ACC112 (cell line): ENCODE measurements at regions not wholly inside any gene's neighbourhood (a gene's known extent, or its start where the extent isn't known, plus 50 kb on each side); places are given as distances from the start of the nearest gene placed in this dataset.

Experiments used
- H2AFZ ChIP-seq: fragments of 200-600 bp; sonication (generic); one replicate; pipeline ENCODE4 v1.6.0; 2017; ENCODE audit warnings: antibody characterized with exemption, low read length; ENCODE audit not compliant: unreplicated experiment
- H3K27ac ChIP-seq: fragments of 200-600 bp; sonication (generic); 2 replicates; pipeline ENCODE4 v1.5.1; 2014; ENCODE audit warnings: low read depth, mild to moderate bottlenecking, antibody characterized with exemption, low read length, moderate library complexity
- H3K27me3 ChIP-seq: fragments of 200-600 bp; sonication (generic); 2 replicates; pipeline ENCODE4 v1.6.1; 2014; ENCODE audit warnings: mild to moderate bottlenecking, antibody characterized with exemption, low read length, moderate library complexity, mixed read lengths; ENCODE audit not compliant: insufficient read depth
- H3K36me3 ChIP-seq: fragments of 200-600 bp; sonication (generic); 2 replicates; pipeline ENCODE4 v1.6.1; 2016; ENCODE audit warnings: mild to moderate bottlenecking, antibody characterized with exemption, low read length, moderate library complexity, mixed read lengths; ENCODE audit not compliant: insufficient read depth
- H3K4me1 ChIP-seq: fragments of 200-600 bp; sonication (generic); one replicate; pipeline ENCODE4 v1.6.1; 2016; ENCODE audit warnings: low read length, mixed read lengths; ENCODE audit not compliant: insufficient read depth, unreplicated experiment, control insufficient read depth
- H3K4me3 ChIP-seq: fragments of 200-600 bp; sonication (generic); 2 replicates; pipeline ENCODE4 v1.5.1; 2014; ENCODE audit warnings: mild to moderate bottlenecking, low read depth, low read length
- H3K79me2 ChIP-seq: fragments of 200-600 bp; sonication (generic); one replicate; pipeline ENCODE4 v1.6.0; 2016; ENCODE audit warnings: low read length; ENCODE audit not compliant: control insufficient read depth, unreplicated experiment, insufficient read depth

DNA sequence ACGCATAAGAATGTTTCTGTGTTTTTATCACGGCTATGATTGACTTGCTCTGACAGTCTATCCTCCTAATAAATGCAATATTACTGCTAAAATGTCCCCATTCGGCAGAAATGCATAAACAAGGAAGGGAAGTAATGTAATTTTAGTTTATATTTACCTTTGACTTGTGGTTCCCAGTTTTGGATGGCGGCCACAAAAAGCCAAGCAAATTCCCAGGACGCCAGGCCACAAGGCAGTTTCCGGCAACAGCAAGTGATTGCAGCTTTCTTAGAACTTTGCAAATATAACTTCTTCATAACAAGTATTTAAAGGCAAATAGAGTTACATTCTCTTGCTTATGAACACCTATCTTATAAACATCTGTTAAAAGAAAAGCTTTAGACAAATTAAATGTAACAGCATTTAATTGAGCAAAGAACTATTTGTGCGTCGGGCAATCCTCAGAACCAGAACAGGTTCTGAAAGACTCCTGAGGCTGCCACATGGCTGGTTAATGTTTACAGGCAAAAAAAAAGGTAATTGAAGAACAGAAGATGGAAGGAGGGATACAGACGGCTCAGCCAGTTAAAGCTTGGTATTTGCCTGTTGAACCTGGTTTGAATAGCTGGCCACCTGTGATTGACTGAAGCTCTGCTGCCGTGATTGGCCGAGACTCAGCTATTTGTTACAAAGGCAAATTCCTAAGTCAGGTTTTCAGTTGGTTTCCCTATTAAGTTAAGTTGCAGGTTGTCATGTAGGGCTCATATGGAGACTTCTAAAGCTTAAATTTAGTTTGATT lies 80.8 kb downstream of the C21orf91 start:
- H3K36me3 ChIP-seq, result no peaks in the 10 kb centered on the region
- peaks cover 3% of the 10 kb centered on the region for H3K27me3 ChIP-seq
- no peak overlapping the region for H2AFZ ChIP-seq
- H3K4me1 ChIP-seq, result no peaks in the 10 kb centered on the region
- H3K79me2 ChIP-seq, result no peaks in the 10 kb centered on the region
- no peak overlapping the region for H3K4me3 ChIP-seq
- H3K27ac ChIP-seq, result no peak overlapping the region

DNA sequence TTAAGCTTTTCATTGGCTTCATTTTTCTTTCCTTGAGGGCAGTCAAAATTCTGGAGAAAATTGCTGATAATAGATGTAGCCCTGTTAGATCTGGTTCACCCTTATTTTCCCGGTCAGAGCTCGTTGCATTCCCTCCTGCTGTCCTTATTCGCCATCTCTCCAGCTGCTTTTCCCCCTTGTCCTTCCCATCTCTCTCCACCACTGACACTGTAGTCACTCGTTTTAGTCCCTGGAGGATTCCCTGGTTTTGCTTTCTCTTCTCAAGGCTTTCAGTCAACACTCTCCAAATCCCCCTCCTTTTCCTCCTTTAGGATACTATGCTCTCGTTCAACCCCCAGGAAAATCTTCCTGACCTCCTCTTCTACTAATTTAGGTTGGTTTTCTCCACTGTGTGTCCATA lies 83.1 kb downstream of the C21orf91 start:
- no peaks in the 10 kb centered on the region; the same call in none of the 2 replicates for H3K27me3 ChIP-seq
- no peaks in the 10 kb centered on the region for H3K4me1 ChIP-seq
- no peak overlapping the region for H3K4me3 ChIP-seq
- no peaks in the 10 kb centered on the region for H3K36me3 ChIP-seq
- H2AFZ ChIP-seq, result no peak overlapping the region
- no peaks in the 10 kb centered on the region for H3K79me2 ChIP-seq
- H3K27ac ChIP-seq, result no peak overlapping the region

DNA sequence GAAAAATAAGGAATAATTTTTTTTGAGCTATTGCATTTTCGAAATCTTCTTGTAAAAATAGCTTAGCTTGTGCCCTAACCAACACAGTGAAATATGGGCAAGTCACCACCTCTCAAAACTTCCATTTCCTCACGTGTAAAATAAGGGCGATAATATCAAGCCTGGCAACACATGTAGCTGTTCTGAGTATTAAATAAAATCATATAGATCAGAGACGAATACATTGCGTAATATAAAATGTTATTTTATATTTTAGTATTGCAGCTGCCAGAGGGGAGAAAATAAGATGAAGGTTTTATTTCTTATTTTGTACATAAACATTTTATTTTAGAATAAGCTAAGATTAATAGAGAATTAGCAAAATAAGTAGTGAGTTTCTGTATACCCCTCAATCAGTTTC lies 85.9 kb downstream of the C21orf91 start:
- Histone ChIP-seq H3K27ac (no peak overlapping the region), H3K27me3 (peaks cover 6% of the 10 kb centered on the region), H3K79me2 (no peaks in the 10 kb centered on the region), H3K4me1 (no peaks in the 10 kb centered on the region), H3K36me3 (no peaks in the 10 kb centered on the region), H2AFZ (no peak overlapping the region), H3K4me3 (no peak overlapping the region)

DNA sequence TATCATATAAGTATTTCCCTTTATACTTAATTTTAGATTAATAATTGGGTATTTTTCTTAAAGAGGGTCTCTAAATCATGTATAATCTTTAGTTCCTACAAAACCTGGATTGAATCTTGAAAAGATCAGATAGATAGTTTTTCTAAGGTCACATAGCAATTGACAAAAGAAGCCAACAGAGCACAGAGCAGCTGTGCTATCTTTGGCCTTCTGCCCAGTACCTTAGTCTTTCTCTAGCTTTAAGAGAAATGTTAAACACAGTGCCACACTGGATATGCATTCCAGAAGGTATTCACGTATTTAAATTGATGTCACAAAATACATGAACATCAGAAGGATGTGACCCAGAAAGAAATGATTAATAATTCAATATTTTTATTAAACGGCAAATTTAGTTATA lies 86.8 kb downstream of the C21orf91 start:
- no peaks in the 10 kb centered on the region for H3K36me3 ChIP-seq
- peaks cover 6% of the 10 kb centered on the region for H3K27me3 ChIP-seq
- no peaks in the 10 kb centered on the region for H3K79me2 ChIP-seq
- no peak overlapping the region for H3K4me3 ChIP-seq
- H2AFZ ChIP-seq, result no peak overlapping the region
- no peak overlapping the region for H3K27ac ChIP-seq
- H3K4me1 ChIP-seq, result no peaks in the 10 kb centered on the region

DNA sequence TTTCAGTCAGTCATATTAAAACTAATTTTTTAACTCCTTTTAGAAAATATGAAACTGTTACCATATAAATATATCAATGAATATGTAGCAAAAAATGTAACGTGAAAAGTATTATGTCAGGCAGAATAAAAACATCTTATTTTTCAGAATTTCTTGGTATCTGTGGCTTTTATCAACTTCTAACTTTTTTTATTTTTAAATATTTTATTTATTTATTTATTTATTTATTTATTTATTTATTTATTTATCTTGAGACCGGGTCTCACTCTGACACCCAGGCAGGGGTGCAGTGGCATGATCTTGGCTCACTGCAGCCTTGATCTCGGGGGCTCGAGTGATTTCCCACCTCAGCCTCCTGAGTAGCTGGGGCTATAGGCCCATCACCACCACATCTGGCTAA lies 87.6 kb downstream of the C21orf91 start:
- Histone ChIP-seq H3K27me3 (peaks cover 6% of the 10 kb centered on the region), H3K4me3 (no peak overlapping the region), H3K36me3 (no peaks in the 10 kb centered on the region), H3K79me2 (no peaks in the 10 kb centered on the region), H3K27ac (no peak overlapping the region), H2AFZ (no peak overlapping the region), H3K4me1 (no peaks in the 10 kb centered on the region)

DNA sequence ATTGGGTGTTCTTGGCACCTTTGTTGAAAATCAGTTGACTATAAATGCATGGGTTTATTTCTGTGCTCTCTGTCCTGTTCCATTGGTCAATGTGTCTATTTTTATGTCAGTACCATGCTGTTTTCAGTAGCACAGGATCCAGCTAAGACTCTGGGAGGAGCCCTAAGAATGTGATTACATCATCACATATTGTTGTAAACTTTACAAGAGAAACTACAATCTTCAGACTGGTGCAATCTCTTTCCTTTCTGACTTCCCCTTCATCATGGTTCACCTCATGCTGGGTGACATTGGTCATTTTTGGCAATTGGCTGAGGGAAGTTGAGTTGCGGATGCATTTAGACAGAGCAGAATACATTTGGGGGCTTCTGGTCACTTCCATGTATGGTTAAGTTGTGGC lies 88.4 kb downstream of the C21orf91 start:
- Histone ChIP-seq H3K79me2 (no peaks in the 10 kb centered on the region), H3K36me3 (no peaks in the 10 kb centered on the region), H3K4me3 (peak overlapping the region; percentile 30; the same call in 1 of the 2 replicates), H3K4me1 (no peaks in the 10 kb centered on the region), H3K27me3 (peaks cover 6% of the 10 kb centered on the region), H3K27ac (no peak overlapping the region), H2AFZ (no peak overlapping the region)

DNA sequence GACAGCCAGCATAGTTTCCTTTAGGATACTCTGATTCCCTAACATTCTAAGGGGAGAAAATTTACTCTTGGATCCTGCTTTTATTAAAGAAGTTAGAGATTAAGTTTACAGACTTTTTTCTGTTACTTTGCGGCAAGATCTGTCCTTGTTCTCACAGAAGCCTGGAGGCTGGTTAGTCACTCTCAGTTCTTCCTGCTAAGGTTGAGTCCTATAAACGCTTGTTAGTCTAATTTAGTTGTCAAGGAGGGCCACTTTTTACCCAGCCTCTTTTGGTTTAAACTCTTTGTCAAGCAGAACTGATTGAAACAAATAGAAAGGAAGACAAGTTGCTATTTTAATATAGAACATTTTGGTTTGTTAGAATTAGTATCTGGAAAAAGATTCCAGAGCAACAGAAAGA lies 89.7 kb downstream of the C21orf91 start:
- no peak overlapping the region for H3K27ac ChIP-seq
- peaks cover 10% of the 10 kb centered on the region for H3K27me3 ChIP-seq
- H3K79me2 ChIP-seq, result no peaks in the 10 kb centered on the region
- no peaks in the 10 kb centered on the region for H3K4me1 ChIP-seq
- no peak overlapping the region for H2AFZ ChIP-seq
- no peaks in the 10 kb centered on the region for H3K36me3 ChIP-seq
- H3K4me3 ChIP-seq, result no peak overlapping the region

DNA sequence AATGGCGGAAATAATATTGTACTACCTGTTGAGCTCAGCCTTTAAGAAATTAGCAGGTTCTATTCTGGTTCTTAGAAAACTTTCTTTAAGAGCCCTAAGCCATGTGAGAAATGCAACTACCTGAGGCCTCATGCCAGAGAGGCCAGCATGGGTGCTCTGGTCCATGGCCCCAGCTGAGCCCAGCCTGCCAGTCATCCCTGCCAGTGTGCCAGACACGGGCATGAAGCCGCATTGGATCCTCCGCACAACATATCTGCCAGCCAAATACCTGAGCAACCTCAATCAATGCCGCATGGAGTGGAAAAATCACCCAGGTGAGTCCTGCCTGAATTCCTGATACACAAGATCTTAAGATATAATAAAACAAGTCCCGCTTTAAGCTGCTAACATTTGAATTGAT lies 91.8 kb downstream of the C21orf91 start:
- Histone ChIP-seq H3K27ac (no peak overlapping the region), H3K27me3 (peaks cover 10% of the 10 kb centered on the region; the same call in 1 of the 2 replicates), H3K4me3 (no peak overlapping the region), H3K36me3 (no peaks in the 10 kb centered on the region), H2AFZ (no peak overlapping the region), H3K79me2 (no peaks in the 10 kb centered on the region), H3K4me1 (no peaks in the 10 kb centered on the region)

DNA sequence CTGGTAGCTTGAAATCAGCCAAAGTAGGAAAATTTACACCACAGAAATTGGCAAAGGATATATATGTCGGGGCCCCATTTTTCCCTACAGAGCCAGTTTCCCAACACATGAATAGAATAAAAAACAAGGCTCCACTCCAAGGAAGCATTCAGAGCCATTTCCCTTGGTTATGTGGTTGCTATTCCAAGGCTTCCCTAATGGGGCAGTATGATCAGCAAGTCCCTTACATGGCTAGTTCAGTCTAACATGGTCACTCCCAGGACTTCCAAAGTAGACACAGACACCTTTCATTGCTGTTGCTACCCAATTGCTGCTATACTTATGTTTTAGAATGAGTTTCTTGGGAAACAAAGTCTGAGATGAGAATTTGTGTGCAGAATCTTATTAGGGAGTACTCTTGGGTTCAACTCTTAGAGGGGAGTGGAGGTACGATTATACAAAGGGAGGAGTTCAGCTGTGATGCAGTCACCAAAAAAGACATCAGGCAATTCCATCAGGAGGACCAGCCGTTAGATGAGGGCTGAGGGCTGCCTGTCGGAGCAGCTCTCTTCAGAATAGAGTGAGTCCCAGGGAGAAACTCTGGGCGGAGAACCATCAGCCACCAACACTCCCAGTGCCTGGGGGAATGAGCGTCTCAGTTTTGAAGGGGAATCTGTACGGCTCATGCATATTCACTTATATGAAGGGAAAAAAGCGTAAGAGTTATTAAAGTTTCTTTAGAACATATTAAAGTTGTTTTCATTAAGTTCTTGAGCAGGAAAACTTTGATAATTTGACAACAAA lies 92.9 kb downstream of the C21orf91 start:
- Histone ChIP-seq H2AFZ (no peak overlapping the region), H3K27me3 (peaks cover 10% of the 10 kb centered on the region; the same call in 1 of the 2 replicates), H3K4me3 (no peak overlapping the region), H3K79me2 (no peaks in the 10 kb centered on the region), H3K4me1 (no peaks in the 10 kb centered on the region), H3K27ac (no peak overlapping the region), H3K36me3 (no peaks in the 10 kb centered on the region)

DNA sequence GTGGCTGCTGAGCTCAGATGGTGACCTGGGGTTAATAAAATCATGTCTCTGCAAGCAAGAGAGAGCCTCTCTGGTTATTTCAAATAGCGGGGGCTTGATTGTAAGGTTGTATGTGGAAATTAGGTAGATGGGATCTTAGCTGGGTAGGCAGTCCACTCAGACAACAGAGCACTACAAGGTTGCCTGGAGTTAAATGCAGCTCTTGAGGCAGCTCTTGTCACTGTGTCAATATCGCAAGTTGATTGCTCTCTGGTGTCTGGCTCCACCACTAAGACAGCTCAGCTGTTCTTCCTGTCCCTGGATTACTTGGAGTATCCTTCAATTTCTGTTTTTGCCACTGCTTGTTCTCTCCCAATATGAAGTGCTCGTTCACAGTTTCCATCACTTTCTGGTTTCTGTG lies 93.8 kb downstream of the C21orf91 start:
- Histone ChIP-seq H3K27me3 (peaks cover 10% of the 10 kb centered on the region; the same call in 1 of the 2 replicates), H3K27ac (no peak overlapping the region), H3K4me1 (no peaks in the 10 kb centered on the region), H3K79me2 (no peaks in the 10 kb centered on the region), H2AFZ (no peak overlapping the region), H3K4me3 (no peak overlapping the region), H3K36me3 (no peaks in the 10 kb centered on the region)

DNA sequence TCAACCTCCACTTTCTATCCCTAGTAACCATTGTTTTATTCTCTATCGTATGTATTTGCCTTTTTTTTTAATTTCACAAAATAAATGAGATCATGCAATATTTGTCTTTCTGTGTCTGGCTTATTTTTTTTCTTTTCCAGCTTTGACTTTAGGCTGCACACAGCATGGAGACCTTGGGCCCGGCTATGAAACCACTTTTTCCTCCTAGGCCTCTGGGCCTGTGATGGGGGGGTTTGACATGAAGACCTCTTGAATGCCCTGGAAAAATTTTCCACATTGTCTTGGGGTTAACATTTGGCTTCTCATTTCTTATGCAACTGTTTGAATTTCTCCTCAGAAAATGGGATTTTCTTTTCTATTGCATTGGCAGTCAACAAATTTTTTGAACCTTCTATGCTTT lies 100.2 kb upstream of the BTG3 start:
- Histone ChIP-seq H3K27ac (no peak overlapping the region), H3K79me2 (no peaks in the 10 kb centered on the region), H3K36me3 (no peaks in the 10 kb centered on the region), H3K27me3 (no peaks in the 10 kb centered on the region), H2AFZ (no peak overlapping the region), H3K4me1 (no peaks in the 10 kb centered on the region), H3K4me3 (no peak overlapping the region)
